Prostate gland (tissue), 2 donors: ENCODE measurements at regions not wholly inside any gene's neighbourhood (a gene's known extent, or its start where the extent isn't known, plus 50 kb on each side); places are given as distances from the start of the nearest gene placed in this dataset.

Experiments
- POLR2A ChIP-seq: fragments of 450-650 bp; IDR thresholded peaks from one replicate; pipeline ENCODE4 v1.6.1; 2016; ENCODE audit warnings: antibody characterized with exemption, mild to moderate bottlenecking
- POLR2AphosphoS5 ChIP-seq: sonication (generic); formaldehyde crosslinking; IDR thresholded peaks from one replicate; pipeline ENCODE4 v1.6.1; 2017; ENCODE audit warnings: antibody characterized with exemption
- TF ChIP-seq, protein P1 (sequence below), 4 experiments: fragments of 200-600 bp in 2 of 4; fragments of 450-650 bp in 2 of 4; sonication (generic) in 2 of 4; IDR thresholded peaks; 1 replicate in 3 of 4; 2 replicates in 1 of 4; pipeline ENCODE4 v1.5.1; 2016 to 2019; ENCODE audit warnings: antibody characterized with exemption in 4 of 4, mild to moderate bottlenecking in 2 of 4, moderate library complexity in 2 of 4

DNA sequence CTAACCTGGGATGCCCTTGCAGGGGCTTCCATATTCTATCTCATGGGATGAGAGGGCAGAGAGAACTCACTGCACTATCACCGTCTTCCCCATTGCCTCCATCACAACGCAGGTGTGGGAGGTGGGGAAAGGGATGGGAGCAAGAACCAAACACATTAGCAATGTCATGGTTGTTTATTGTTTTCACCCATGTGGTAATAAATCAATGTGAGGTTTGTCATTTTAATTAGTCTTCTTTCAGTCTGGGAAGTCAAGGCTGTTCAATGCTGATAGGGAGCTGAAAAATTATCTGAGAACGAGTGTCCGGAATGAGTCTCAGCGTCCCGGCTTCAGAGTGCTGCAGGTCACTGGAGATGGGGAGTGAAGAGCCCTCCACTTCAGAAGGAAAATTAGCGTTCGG lies 268.5 kb downstream of the DUSP10 start:
- TF ChIP-seq, protein P1, sequence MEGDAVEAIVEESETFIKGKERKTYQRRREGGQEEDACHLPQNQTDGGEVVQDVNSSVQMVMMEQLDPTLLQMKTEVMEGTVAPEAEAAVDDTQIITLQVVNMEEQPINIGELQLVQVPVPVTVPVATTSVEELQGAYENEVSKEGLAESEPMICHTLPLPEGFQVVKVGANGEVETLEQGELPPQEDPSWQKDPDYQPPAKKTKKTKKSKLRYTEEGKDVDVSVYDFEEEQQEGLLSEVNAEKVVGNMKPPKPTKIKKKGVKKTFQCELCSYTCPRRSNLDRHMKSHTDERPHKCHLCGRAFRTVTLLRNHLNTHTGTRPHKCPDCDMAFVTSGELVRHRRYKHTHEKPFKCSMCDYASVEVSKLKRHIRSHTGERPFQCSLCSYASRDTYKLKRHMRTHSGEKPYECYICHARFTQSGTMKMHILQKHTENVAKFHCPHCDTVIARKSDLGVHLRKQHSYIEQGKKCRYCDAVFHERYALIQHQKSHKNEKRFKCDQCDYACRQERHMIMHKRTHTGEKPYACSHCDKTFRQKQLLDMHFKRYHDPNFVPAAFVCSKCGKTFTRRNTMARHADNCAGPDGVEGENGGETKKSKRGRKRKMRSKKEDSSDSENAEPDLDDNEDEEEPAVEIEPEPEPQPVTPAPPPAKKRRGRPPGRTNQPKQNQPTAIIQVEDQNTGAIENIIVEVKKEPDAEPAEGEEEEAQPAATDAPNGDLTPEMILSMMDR (IDR thresholded peaks at IDR 0.05), result no peak
- TF ChIP-seq POLR2AphosphoS5, result no peak
- no peak for TF ChIP-seq POLR2A
